ENCODE measurements at regions not wholly inside any gene's neighbourhood (a gene's known extent, or its start where the extent isn't known, plus 50 kb on each side); places are given as distances from the start of the nearest gene placed in this dataset.

DNA sequence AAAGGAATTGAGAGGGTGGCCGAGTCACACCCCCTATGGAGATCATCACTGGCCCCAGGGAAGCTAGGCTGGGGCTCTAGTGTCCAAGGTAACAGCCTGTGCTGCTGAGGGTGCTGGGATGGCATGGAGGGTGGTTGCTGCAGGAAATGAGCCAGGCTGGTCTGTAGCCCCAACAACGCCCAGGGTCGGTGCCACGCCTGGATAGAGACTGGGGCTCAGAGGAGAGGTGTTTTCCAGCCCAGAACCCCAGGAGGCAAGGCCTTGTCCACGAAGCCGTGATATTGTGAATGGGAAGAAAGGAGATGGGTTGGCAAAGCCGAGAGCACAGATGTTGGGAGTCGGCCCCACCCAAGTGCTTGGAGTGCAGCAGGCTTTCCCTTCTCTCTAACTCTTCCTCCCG lies 68.9 kb upstream of the ACTRT2 start:
- TF ChIP-seq CSDC2 (CRISPR knock-in tag; IDR thresholded peaks at IDR 0.05) (no peak), ZFP3 (CRISPR knock-in tag; IDR thresholded peaks at IDR 0.05) (no peak)
- TF ChIP-seq, protein P1, sequence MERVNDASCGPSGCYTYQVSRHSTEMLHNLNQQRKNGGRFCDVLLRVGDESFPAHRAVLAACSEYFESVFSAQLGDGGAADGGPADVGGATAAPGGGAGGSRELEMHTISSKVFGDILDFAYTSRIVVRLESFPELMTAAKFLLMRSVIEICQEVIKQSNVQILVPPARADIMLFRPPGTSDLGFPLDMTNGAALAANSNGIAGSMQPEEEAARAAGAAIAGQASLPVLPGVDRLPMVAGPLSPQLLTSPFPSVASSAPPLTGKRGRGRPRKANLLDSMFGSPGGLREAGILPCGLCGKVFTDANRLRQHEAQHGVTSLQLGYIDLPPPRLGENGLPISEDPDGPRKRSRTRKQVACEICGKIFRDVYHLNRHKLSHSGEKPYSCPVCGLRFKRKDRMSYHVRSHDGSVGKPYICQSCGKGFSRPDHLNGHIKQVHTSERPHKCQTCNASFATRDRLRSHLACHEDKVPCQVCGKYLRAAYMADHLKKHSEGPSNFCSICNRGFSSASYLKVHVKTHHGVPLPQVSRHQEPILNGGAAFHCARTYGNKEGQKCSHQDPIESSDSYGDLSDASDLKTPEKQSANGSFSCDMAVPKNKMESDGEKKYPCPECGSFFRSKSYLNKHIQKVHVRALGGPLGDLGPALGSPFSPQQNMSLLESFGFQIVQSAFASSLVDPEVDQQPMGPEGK (CRISPR knock-in tag; IDR thresholded peaks at IDR 0.05; ENCODE audit: borderline replicate concordance), result no peak

All from SK-N-SH treated with all-trans-retinoic acid at 6 μM for 48 hours (cell line).